HG02588 (cell line): ENCODE measurements at regions not wholly inside any gene's neighbourhood (a gene's known extent, or its start where the extent isn't known, plus 50 kb on each side); places are given as distances from the start of the nearest gene placed in this dataset.

Source experiments
- ATAC-seq: cut with Tn5 transposase; IDR thresholded peaks from one replicate; pipeline ENCODE4 v1.9.1; 2021; ENCODE audit warnings: mild to moderate bottlenecking, moderate library complexity; ENCODE audit not compliant: unreplicated experiment

DNA sequence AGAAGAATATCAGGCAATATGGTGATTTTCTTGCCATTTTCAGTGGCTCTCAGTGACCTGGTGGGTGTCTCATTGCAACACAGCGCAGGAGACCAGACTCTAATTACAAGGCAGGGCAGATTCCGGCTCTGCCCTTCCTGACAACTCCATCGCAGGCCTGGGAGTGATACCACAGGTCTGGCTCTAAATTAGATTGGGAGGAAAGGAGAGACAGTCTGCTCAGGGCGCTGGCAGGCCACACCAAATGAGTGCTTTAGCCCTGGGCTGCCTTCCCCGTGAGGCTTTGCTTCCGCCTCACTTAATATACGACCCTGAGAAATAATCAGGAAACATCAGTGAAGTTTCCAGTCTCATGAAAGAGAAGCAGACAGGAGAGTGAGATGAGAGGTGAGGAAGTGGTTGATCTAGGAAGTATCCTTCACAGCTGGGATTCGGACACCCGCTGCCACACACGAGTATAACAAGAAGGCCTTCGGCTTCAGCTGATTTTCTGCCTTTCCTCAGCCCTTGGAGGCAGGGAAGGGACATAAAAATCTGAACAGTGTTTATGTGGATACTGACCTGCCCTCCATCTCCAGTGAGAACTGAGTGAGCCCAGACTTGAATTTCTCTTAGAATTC is 73.7 kb upstream of the PROK2 start:
- ATAC-seq, result no peak

GRCh38 chr3:71857956-71858355 is 73.0 kb upstream of the PROK2 start:
- no peak for ATAC-seq

DNA sequence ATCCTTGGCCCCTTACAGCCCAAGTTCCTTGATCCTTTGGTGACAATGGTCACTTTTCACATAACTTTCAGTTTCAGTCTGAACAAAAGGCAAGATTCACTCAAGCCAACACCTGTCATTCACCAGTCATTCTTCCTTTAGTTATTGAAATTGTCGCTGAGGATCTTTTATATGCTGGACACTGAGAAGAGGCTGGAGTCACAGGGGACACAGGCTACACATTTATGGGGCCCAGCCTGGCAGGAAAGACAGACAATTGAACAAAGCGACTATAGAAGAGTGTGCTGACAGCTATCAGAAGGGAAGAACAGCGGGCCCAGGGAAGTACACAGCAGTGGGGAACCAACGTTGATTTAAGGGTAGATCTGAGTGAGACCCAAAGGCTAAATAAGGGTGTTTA is 69.8 kb upstream of the PROK2 start:
- ATAC-seq, result no peak

GRCh38 chr3:71854096-71854495 is 69.1 kb upstream of the PROK2 start:
- no peak for ATAC-seq

DNA sequence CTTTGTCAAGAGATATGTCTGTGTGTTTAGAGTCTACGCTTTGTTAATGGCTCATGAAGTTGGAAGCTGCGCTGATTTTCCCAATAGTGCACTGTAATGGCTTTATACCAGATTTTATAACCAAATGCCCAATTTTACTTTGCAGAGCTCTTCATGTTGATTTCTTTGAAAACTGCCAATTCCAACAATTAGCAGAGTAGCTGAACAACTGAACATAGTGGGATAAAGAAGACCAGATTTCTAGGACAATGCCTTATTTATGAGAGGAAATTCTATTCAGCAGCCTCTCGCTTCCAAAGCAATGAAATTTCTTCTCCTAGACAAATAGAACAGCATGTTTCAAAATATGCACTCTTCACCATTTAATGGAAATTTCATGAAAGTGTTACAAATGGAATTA is 66.9 kb upstream of the PROK2 start:
- no peak for ATAC-seq

GRCh38 chr3:71850654-71851053 is 65.7 kb upstream of the PROK2 start:
- ATAC-seq, result no peak

DNA sequence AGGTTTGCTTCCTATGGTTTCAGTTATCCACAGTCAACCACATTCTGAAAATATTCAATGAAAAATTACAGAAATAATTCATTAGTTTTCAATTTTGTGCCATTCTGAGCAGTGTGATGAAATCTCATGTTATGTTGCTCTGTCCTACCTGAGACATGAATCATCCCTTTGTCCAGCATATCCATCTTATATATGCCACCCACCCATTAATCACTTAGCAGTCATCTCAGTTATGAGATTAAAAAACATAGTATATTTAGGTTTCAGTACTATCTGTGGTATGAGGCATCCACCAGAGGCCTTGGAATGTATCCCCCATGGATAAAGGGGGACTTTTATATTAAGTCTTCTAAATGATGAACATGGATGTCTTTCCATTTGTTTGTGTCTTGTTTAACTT is 64.7 kb upstream of the PROK2 start:
- ATAC-seq, result no peak

DNA sequence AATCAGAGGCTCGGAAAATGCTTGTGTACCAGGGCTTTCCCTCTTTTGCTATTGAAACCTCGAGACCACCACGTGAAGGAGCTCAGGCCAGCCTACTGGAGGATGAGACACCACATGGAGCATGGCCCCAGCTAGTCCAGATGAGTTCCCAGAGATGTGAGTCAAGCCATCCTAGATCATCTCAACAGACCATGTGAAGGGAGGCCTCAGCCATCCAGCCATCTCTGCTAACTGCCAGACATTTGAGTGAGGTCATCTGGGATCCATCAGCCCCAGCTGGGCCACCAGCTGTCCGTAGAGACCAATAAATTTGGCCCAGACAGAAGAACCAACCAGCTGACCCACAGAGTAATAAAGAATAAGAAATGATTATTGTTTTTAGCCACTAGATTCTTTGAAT is 62.8 kb upstream of the PROK2 start:
- no peak for ATAC-seq

DNA sequence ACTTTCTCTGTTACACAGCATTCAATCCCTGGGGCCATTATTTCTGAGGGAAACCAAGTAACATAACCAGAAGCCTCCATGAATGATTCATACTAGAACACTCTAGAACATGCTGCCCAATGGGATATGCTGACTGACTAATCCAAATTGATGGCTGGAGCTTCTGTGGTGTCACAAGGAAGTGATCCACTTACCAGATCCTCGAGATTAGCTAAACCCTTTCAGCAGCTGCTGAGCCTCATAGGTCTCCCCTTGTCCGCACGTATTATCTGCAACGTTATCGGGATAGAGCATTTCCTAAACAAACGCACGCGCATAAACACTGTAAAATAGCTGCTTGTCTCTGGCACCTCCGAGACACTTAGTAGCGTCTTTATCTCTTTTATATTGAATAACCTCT is 61.2 kb upstream of the PROK2 start:
- ATAC-seq, result no peak

- ATAC-seq, result no peak
Observed at GRCh38 chr3:71843071-71843470, 58.1 kb upstream of the PROK2 start.

DNA sequence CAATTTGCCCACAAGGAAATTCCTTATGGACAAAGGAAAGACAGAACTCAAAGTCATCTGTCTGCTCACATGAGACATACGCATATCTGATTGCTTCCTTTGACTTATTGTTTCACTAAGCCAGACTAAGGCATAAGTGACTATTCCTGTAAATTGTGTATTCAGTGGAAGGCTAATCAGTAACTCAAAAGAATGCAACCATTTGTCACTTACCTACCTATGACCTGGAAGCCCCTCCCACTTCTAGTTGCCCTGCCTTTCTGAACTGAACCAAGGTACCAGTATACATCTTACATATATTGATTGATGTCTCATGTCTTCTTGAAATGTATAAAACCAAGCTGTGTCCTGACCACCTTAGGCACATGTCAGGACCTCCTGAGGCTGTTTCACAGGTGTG is 53.5 kb upstream of the PROK2 start:
- no peak for ATAC-seq
